ENCODE measurements at regions not wholly inside any gene's neighbourhood (a gene's known extent, or its start where the extent isn't known, plus 50 kb on each side); places are given as distances from the start of the nearest gene placed in this dataset.
A peak's percentile ranks its signal among the peaks of the same experiment; 100 is the strongest.

- TF ChIP-seq EZH2 (IDR thresholded peaks at IDR 0.05; ENCODE audit: low read depth, unreplicated experiment) = no peak
- no peak for TF ChIP-seq CTCF (conservative IDR thresholded peaks at IDR 0.05; ENCODE audit: low read depth in 2 of 2)
- no peak for TF ChIP-seq EZH2phosphoT487 (IDR thresholded peaks at IDR 0.05; ENCODE audit: unreplicated experiment)
- no peak for TF ChIP-seq ZNF331 (CRISPR knock-in tag; IDR thresholded peaks at IDR 0.05; ENCODE audit: low read depth)
- no peak for TF ChIP-seq JUNB (IDR thresholded peaks at IDR 0.05; ENCODE audit: unreplicated experiment)
- no peak for TF ChIP-seq STAT1 (IDR thresholded peaks at IDR 0.05; ENCODE audit: unreplicated experiment)
- TF ChIP-seq ETS1 (IDR thresholded peaks at IDR 0.05) = no peak
- TF ChIP-seq NANOG (IDR thresholded peaks at IDR 0.05; ENCODE audit: borderline replicate concordance) = no peak
- ATAC-seq = no peak
- Histone ChIP-seq H3K36me3 (ENCODE audit: insufficient read depth) (no peaks in the 10 kb centered on the region), H2AFZ (peak overlapping the region; percentile 75; the same call in 1 of the 2 replicates), H3F3A (replicated peaks; ENCODE audit: low read depth) (no peaks in the 10 kb centered on the region), H3K4me3 (no peak overlapping the region), H3K27me3 (ENCODE audit: insufficient read depth) (no peaks in the 10 kb centered on the region), H3K4me2 (no peak overlapping the region), H3K27ac (ENCODE audit: low read depth) (no peak overlapping the region), H3K9me2 (ENCODE audit: insufficient read depth) (no peaks in the 10 kb centered on the region), H3K79me2 (replicated peaks; ENCODE audit: insufficient read depth) (no peaks in the 10 kb centered on the region), H4K20me1 (replicated peaks; ENCODE audit: insufficient read depth) (no peaks in the 10 kb centered on the region), H3K4me1 (ENCODE audit: insufficient read depth) (no peaks in the 10 kb centered on the region; the same call in 1 of the 2 replicates)
- peaks cover 15% of the 10 kb centered on the region for H3K27me3 Mint-ChIP-seq (ENCODE audit: insufficient read depth, low read depth, poor library complexity)
- H3K27ac Mint-ChIP-seq = no peak overlapping the region
- no peak for DNase-seq (ENCODE audit: low spot score)
- no peaks in the 10 kb centered on the region; the same call in 2 of the 3 replicates for H3K9me3 Mint-ChIP-seq
- H3K4me1 Mint-ChIP-seq = peaks cover 12% of the 10 kb centered on the region
- H3K36me3 Mint-ChIP-seq (ENCODE audit: low read depth) = no peaks in the 10 kb centered on the region
- no peak overlapping the region for H3K4me3 Mint-ChIP-seq
Measured at GRCh38 chr1:50347933-50348332, 75.3 kb downstream of the DMRTA2 start.

- Mint-ChIP-seq H3K4me1 (peaks cover 12% of the 10 kb centered on the region), H3K4me3 (no peak overlapping the region), H3K27ac (no peak overlapping the region), H3K36me3 (ENCODE audit: low read depth) (no peaks in the 10 kb centered on the region), H3K9me3 (no peaks in the 10 kb centered on the region; the same call in 2 of the 3 replicates), H3K27me3 (ENCODE audit: insufficient read depth, low read depth, poor library complexity) (peaks cover 15% of the 10 kb centered on the region)
- Histone ChIP-seq H3K4me3 (no peak overlapping the region), H3K4me1 (ENCODE audit: insufficient read depth) (no peaks in the 10 kb centered on the region; the same call in 1 of the 2 replicates), H3K79me2 (replicated peaks; ENCODE audit: insufficient read depth) (no peaks in the 10 kb centered on the region), H3K4me2 (no peak overlapping the region), H3F3A (replicated peaks; ENCODE audit: low read depth) (no peaks in the 10 kb centered on the region), H3K27me3 (ENCODE audit: insufficient read depth) (no peaks in the 10 kb centered on the region), H4K20me1 (replicated peaks; ENCODE audit: insufficient read depth) (no peaks in the 10 kb centered on the region), H3K36me3 (ENCODE audit: insufficient read depth) (no peaks in the 10 kb centered on the region), H3K9me2 (ENCODE audit: insufficient read depth) (no peaks in the 10 kb centered on the region), H3K27ac (ENCODE audit: low read depth) (no peak overlapping the region), H2AFZ (no peak overlapping the region)
- TF ChIP-seq ZNF331 (CRISPR knock-in tag; IDR thresholded peaks at IDR 0.05; ENCODE audit: low read depth) (no peak), CTCF (conservative IDR thresholded peaks at IDR 0.05; ENCODE audit: low read depth in 2 of 2) (no peak), CREB1 (CRISPR knock-in tag; IDR thresholded peaks at IDR 0.05; ENCODE audit: low read depth) (no peak), STAT1 (IDR thresholded peaks at IDR 0.05; ENCODE audit: unreplicated experiment) (no peak), EZH2phosphoT487 (IDR thresholded peaks at IDR 0.05; ENCODE audit: unreplicated experiment) (no peak), NANOG (IDR thresholded peaks at IDR 0.05; ENCODE audit: borderline replicate concordance) (no peak), POLR2AphosphoS5 (IDR thresholded peaks at IDR 0.05; ENCODE audit: low read depth) (no peak), EZH2 (IDR thresholded peaks at IDR 0.05; ENCODE audit: low read depth, unreplicated experiment) (no peak)
- DNase-seq (ENCODE audit: low spot score) (no peak), ATAC-seq (no peak)
Measured at GRCh38 chr1:50346621-50347020, 76.6 kb downstream of the DMRTA2 start.

Data from GM23338 (cell line).